Large intestine (tissue), 3 donors: ENCODE measurements at regions not wholly inside any gene's neighbourhood (a gene's known extent, or its start where the extent isn't known, plus 50 kb on each side); places are given as distances from the start of the nearest gene placed in this dataset.

Source experiments
- DNase-seq, 2 donors: peaks; one replicate each; pipeline versions ENCODE4 v3.0.0 to v3.0.0-alpha.2; 2013
- H3K27ac ChIP-seq: one replicate; pipeline ENCODE4 v1.5.1; 2013; ENCODE audit warnings: low read length
- H3K27me3 ChIP-seq: 2 replicates; pipeline ENCODE4 v1.6.1; 2013; ENCODE audit warnings: low read length; ENCODE audit not compliant: control insufficient read depth, insufficient read depth
- H3K36me3 ChIP-seq: 2 replicates; pipeline ENCODE4 v1.6.1; 2013; ENCODE audit warnings: low read length; ENCODE audit not compliant: control insufficient read depth, insufficient read depth
- H3K4me1 ChIP-seq: one replicate; pipeline ENCODE4 v1.6.1; 2013; ENCODE audit warnings: low read length; ENCODE audit not compliant: control insufficient read depth, insufficient read depth
- H3K4me3 ChIP-seq: one replicate; pipeline ENCODE4 v1.5.1; 2013; ENCODE audit warnings: low read length
- H3K9me3 ChIP-seq: one replicate; pipeline ENCODE4 v1.6.1; 2013; ENCODE audit warnings: mild to moderate bottlenecking, low read depth, low read length, moderate library complexity; ENCODE audit not compliant: control insufficient read depth
- WGBS: methylation state at CpG from one replicate; pipeline ENCODE4 v1.1.5; 2013; ENCODE audit warnings: low lambda C conversion rate; ENCODE audit not compliant: insufficient coverage; 5-methylcytosine and 5-hydroxymethylcytosine counted together

GRCh38 chr7:130887957-130888371, 154.0 kb upstream of the KLF14 start:
- no CpG with 5 or more reads among the region's 12 CpGs for WGBS
- no peaks in the 10 kb centered on the region for H3K9me3 ChIP-seq
- peaks cover 19% of the 10 kb centered on the region for H3K4me1 ChIP-seq
- DNase-seq: no peak
- H3K4me3 ChIP-seq: no peak overlapping the region
- no peaks in the 10 kb centered on the region for H3K27me3 ChIP-seq
- no peaks in the 10 kb centered on the region for H3K36me3 ChIP-seq
- no peak overlapping the region for H3K27ac ChIP-seq

- no peaks in the 10 kb centered on the region for H3K36me3 ChIP-seq
- no CpG with 5 or more reads among the region's 5 CpGs for WGBS
Measured at GRCh38 chr7:130888468-130888867, 154.5 kb upstream of the KLF14 start.

GRCh38 chr7:130890176-130891020, 156.4 kb upstream of the KLF14 start:
- no peak overlapping the region for H3K4me3 ChIP-seq
- no peaks in the 10 kb centered on the region for H3K9me3 ChIP-seq
- WGBS: 93% methylated on average over 3 of the region's 11 CpGs
- peaks cover 15% of the 10 kb centered on the region for H3K4me1 ChIP-seq
- no peak for DNase-seq
- H3K27me3 ChIP-seq: no peaks in the 10 kb centered on the region
- no peaks in the 10 kb centered on the region for H3K36me3 ChIP-seq
- H3K27ac ChIP-seq: no peak overlapping the region

More at GRCh38 chr7:130888468-130888867, 154.5 kb upstream of the KLF14 start:
- H3K4me3 ChIP-seq: no peak overlapping the region
- no peak overlapping the region for H3K27ac ChIP-seq
- no peaks in the 10 kb centered on the region for H3K27me3 ChIP-seq
- H3K9me3 ChIP-seq: no peaks in the 10 kb centered on the region
- H3K4me1 ChIP-seq: peaks cover 19% of the 10 kb centered on the region
- DNase-seq: no peak

- Histone ChIP-seq H3K27me3 (no peaks in the 10 kb centered on the region), H3K27ac (no peak overlapping the region), H3K4me3 (no peak overlapping the region), H3K36me3 (no peaks in the 10 kb centered on the region), H3K4me1 (peaks cover 15% of the 10 kb centered on the region), H3K9me3 (no peaks in the 10 kb centered on the region)
- no peak for DNase-seq
- WGBS: 47% methylated on average over 4 of the region's 15 CpGs
Measured at GRCh38 chr7:130891254-130892094, 157.5 kb upstream of the KLF14 start.

GRCh38 chr7:130893441-130893894, 159.5 kb upstream of the KLF14 start:
- 93% methylated on average over 3 of the region's 7 CpGs for WGBS
- DNase-seq: no peak
- Histone ChIP-seq H3K27ac (no peak overlapping the region), H3K4me3 (no peak overlapping the region), H3K36me3 (no peaks in the 10 kb centered on the region), H3K9me3 (no peaks in the 10 kb centered on the region), H3K4me1 (peaks cover 32% of the 10 kb centered on the region), H3K27me3 (no peaks in the 10 kb centered on the region)

- peak; percentile 21 to 57 for DNase-seq
- Histone ChIP-seq H3K27ac (no peak overlapping the region), H3K36me3 (no peaks in the 10 kb centered on the region), H3K4me3 (no peak overlapping the region), H3K9me3 (no peaks in the 10 kb centered on the region), H3K4me1 (peaks cover 39% of the 10 kb centered on the region), H3K27me3 (no peaks in the 10 kb centered on the region)
- 100% methylated on average over 2 of the region's 14 CpGs for WGBS
Measured at GRCh38 chr7:130894146-130894908, 160.3 kb upstream of the KLF14 start.

GRCh38 chr7:130894909-130895750, 161.1 kb upstream of the KLF14 start:
- WGBS: 89% methylated on average over 5 of the region's 20 CpGs
- H3K27ac ChIP-seq: no peak overlapping the region
- H3K36me3 ChIP-seq: no peaks in the 10 kb centered on the region
- no peaks in the 10 kb centered on the region for H3K27me3 ChIP-seq
- DNase-seq: no peak
- H3K9me3 ChIP-seq: no peaks in the 10 kb centered on the region
- H3K4me3 ChIP-seq: no peak overlapping the region
- peaks cover 41% of the 10 kb centered on the region for H3K4me1 ChIP-seq

GRCh38 chr7:130896051-130896881, 162.3 kb upstream of the KLF14 start:
- Histone ChIP-seq H3K9me3 (no peaks in the 10 kb centered on the region), H3K27me3 (no peaks in the 10 kb centered on the region), H3K4me1 (peaks cover 52% of the 10 kb centered on the region), H3K36me3 (no peaks in the 10 kb centered on the region), H3K4me3 (no peak overlapping the region), H3K27ac (no peak overlapping the region)
- WGBS: 93% methylated on average over 2 of the region's 13 CpGs
- DNase-seq: no peak

GRCh38 chr7:130896898-130897514, 163.0 kb upstream of the KLF14 start:
- no peaks in the 10 kb centered on the region for H3K36me3 ChIP-seq
- H3K27me3 ChIP-seq: no peaks in the 10 kb centered on the region
- peak; percentile 70 to 77 for DNase-seq
- H3K4me1 ChIP-seq: peaks cover 57% of the 10 kb centered on the region
- H3K4me3 ChIP-seq: no peak overlapping the region
- 83% methylated on average over 3 of the region's 22 CpGs for WGBS
- H3K9me3 ChIP-seq: no peaks in the 10 kb centered on the region
- H3K27ac ChIP-seq: no peak overlapping the region
